ENCODE measurements at regions not wholly inside any gene's neighbourhood (a gene's known extent, or its start where the extent isn't known, plus 50 kb on each side); places are given as distances from the start of the nearest gene placed in this dataset.

DNA sequence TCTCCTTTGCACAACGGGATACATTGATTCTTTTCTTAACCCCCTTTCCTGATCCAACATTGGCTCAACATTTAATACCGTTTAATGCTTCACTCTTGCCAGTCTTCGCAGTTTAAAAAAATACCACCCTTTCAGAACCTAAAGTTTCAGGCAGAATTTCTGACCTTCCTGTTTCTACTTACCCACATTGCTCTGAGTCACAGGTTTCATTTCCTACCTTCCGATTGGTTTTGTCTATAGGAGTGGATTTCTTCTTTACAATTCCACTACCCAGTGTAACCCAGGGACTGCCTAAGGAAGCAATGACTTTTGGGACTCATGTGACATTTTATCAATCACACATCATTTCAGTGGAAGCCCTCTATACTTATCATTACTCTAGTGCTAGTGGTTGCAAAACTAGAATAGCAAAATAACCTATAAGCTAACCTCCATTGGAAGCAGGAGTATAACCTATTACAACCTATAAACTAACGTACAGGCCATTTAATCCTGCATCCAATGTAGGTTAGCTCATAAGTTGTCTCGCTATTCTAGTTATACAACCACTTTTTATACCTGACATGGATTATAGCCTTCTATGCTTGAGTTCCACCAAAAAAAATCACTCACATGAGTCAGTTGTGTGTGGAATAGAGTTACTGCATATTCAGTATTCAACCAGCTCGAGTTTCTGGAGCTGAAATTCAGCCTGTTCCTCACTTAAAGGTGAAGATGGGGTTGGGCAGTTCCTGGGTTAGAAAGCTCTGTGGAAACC is 64.9 kb upstream of the KITLG start:
- Mint-ChIP-seq H3K4me1 (ENCODE audit: low read depth) (no peaks in the 10 kb centered on the region), H3K9me3 (no peaks in the 10 kb centered on the region), H3K27ac (no peak overlapping the region), H3K27me3 (ENCODE audit: low read depth) (no peaks in the 10 kb centered on the region), H3K4me3 (no peak overlapping the region), H3K36me3 (ENCODE audit: low read depth) (no peaks in the 10 kb centered on the region)
- intact Hi-C loops (cut with micrococcal nuclease), result no loop called here
- DNase-seq, result no peak
- CTCF ChIA-PET, result no interaction called here

DNA sequence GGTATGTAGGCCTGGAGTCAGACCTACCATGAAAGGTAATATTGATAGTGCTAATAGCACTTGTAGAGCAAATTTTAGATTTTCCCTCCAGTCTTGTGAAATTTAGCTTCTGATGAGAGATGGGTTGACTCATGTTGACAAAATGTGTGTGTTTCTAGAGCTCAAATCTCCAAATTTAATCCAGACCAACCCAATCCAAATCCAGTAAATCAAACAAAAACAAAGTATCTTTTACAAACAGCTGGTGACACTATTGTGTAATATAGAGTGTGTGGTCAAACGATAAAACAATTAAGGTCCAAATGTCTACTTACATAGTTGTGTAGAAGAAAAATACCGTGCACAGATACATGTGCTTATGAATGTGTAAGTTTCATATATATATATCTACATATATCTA is 63.4 kb upstream of the KITLG start:
- no peaks in the 10 kb centered on the region for H3K9me3 Mint-ChIP-seq
- H3K27ac Mint-ChIP-seq, result no peak overlapping the region
- no peaks in the 10 kb centered on the region for H3K4me1 Mint-ChIP-seq (ENCODE audit: low read depth)
- H3K4me3 Mint-ChIP-seq, result no peak overlapping the region
- intact Hi-C loops (cut with micrococcal nuclease), result no loop called here
- H3K36me3 Mint-ChIP-seq (ENCODE audit: low read depth), result no peaks in the 10 kb centered on the region
- H3K27me3 Mint-ChIP-seq (ENCODE audit: low read depth), result no peaks in the 10 kb centered on the region
- no peak for DNase-seq
- CTCF ChIA-PET, result no interaction called here

DNA sequence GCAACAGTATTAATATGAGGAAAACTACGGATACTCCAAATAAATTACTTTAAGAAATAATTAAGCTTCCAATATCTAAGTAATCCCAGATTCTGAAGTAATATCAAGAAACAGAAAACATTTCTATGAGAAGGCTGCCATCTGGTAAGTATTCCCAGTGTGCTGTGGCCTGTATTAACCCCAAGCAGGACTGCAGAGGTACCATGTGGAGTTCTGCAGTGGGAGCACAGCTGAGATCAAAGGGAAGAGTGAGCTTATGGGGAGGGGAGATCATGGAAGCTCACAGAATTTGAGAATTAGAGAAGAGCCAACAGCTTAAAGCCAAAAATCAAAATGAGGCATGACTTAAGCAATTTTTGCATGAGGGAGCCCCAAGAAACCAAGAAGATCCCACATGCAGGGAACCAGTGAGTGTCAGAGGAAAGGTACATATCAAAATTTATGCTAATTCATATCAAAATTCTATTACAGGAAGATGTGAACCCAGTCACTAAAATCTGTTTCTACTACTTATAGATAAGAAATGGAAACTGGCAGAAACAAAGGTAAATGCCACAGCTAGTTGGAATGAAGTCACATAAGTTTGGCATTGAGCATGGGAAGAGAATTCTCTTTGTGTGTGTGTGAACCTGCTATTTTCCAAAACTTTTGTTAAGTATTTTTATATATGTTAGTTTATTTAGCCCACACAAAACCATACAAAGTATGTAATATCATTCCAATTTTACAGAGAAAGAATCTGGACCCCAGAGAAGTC is 62.6 kb upstream of the KITLG start:
- Mint-ChIP-seq H3K27me3 (ENCODE audit: low read depth) (no peaks in the 10 kb centered on the region), H3K27ac (no peak overlapping the region), H3K36me3 (ENCODE audit: low read depth) (no peaks in the 10 kb centered on the region), H3K4me1 (ENCODE audit: low read depth) (no peaks in the 10 kb centered on the region), H3K4me3 (no peak overlapping the region), H3K9me3 (no peaks in the 10 kb centered on the region)
- intact Hi-C loops (cut with micrococcal nuclease), result no loop called here
- CTCF ChIA-PET, result interaction anchor here (0.6 kb wide), 1 partner anchor 74 kb away, joined by 3 read pairs; no protein-coding TSS in a partner anchor
- no peak for DNase-seq

DNA sequence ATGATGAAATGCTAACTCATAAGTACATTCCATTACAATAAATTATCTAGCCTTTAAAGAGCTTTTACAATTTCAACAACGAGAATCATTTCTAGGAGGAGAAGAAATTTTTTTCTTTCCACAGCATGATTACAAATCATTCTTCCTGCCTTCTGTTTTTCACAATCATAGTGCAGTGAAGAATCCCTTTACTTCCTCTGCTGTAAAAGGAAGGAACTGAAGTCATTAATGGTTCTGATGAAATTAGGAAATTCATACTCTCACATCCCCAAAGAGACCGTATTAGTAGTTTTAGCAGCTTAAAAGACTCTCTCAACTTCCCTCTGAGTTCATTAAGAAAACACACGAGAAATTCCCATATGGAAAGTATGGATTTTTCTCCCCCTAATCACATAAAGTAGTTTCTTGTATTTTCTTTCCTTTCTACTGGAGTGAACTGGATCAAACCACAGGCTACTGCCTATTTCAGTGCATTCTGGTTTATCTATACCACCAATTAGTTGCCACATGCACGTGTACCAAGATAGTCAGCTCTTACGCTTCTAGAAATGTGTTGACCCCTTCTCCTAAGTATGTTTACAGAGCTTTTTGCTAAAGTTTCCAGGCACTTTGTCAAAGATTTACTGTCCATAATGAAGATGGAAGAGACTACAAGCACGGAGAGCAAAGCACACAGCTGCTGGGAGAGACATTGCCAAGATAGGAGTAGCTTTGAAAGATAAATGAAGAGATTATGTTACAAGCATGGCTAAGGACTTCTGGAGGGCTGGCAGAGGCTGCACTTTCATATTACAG is 58.9 kb upstream of the KITLG start:
- H3K9me3 Mint-ChIP-seq, result no peaks in the 10 kb centered on the region
- no peaks in the 10 kb centered on the region for H3K36me3 Mint-ChIP-seq (ENCODE audit: low read depth)
- DNase-seq, result no peak
- no peak overlapping the region for H3K4me3 Mint-ChIP-seq
- CTCF ChIA-PET, result no interaction called here
- intact Hi-C loops (cut with micrococcal nuclease), result no loop called here
- no peaks in the 10 kb centered on the region for H3K27me3 Mint-ChIP-seq (ENCODE audit: low read depth)
- no peak overlapping the region for H3K27ac Mint-ChIP-seq
- H3K4me1 Mint-ChIP-seq (ENCODE audit: low read depth), result no peaks in the 10 kb centered on the region

DNA sequence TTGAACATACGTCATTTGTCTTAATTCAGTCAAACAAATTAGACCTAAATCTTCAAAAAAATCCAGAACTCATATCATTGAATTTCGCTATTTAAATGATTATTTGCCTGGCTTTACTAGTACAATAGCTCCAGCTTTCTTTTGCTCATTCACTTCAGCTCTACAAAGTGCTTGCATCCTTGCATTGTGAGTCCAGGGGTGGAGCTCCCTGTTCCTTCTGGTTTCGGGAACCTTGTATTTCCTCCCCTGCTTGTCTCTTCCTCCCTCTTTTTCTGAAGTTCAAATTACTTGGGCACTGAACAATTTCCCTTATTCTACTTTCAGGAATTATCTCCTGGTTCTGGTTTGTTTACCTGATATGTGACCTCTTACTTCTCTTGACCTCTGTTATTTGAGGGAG is 58.1 kb upstream of the KITLG start:
- Mint-ChIP-seq H3K9me3 (no peaks in the 10 kb centered on the region), H3K36me3 (ENCODE audit: low read depth) (no peaks in the 10 kb centered on the region), H3K4me1 (ENCODE audit: low read depth) (no peaks in the 10 kb centered on the region), H3K27me3 (ENCODE audit: low read depth) (no peaks in the 10 kb centered on the region), H3K27ac (no peak overlapping the region), H3K4me3 (no peak overlapping the region)
- no peak for DNase-seq
- CTCF ChIA-PET, result no interaction called here
- intact Hi-C loops (cut with micrococcal nuclease), result no loop called here

DNA sequence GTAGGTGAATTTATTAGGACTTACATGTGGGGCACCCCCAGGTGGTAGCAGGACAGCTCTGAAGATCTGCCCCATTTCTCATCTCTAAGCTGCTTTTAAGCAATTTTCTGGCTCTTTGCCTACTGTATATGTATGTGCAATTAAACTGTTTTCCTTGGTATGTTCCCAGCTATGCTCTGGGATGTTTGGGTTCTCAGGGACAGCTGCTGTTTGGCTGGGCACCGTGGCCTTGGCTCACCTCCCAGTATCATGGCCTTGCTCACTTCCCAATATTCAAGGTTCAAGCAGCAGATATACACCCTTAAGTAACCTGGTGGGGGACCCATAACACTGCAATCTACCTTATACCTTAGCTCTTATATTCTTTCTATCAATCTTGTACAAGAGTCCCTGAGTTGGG is 53.7 kb upstream of the KITLG start:
- Mint-ChIP-seq H3K27me3 (ENCODE audit: low read depth) (no peaks in the 10 kb centered on the region), H3K36me3 (ENCODE audit: low read depth) (no peaks in the 10 kb centered on the region), H3K4me1 (ENCODE audit: low read depth) (no peaks in the 10 kb centered on the region), H3K9me3 (no peaks in the 10 kb centered on the region), H3K27ac (no peak overlapping the region), H3K4me3 (no peak overlapping the region)
- CTCF ChIA-PET, result interaction anchor here (0.7 kb wide), 1 partner anchor 288 kb away, joined by 3 read pairs; no protein-coding TSS in a partner anchor
- DNase-seq, result no peak
- intact Hi-C loops (cut with micrococcal nuclease), result no loop called here

DNA sequence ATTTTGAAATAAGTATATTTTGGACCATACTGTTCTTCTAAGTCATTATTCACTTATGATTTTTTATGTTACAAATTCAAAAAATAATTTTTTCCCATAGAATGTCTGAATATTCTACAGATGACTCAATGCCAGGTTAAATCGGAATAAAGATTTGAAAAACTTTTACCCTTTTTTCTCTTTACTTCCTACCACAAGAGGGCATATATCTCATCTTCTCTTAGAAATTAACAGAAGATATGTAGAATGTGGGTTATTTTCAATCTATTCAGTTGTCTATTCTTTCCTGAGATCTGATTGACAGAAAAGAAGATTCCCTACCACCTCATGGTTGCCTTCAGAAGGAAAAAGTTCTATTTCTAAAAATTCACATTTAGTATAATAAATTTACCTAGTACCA is 53.0 kb upstream of the KITLG start:
- Mint-ChIP-seq H3K27ac (no peak overlapping the region), H3K36me3 (ENCODE audit: low read depth) (no peaks in the 10 kb centered on the region), H3K27me3 (ENCODE audit: low read depth) (no peaks in the 10 kb centered on the region), H3K4me1 (ENCODE audit: low read depth) (no peaks in the 10 kb centered on the region), H3K9me3 (no peaks in the 10 kb centered on the region), H3K4me3 (no peak overlapping the region)
- CTCF ChIA-PET, result interaction anchor here (0.7 kb wide), 1 partner anchor 288 kb away, joined by 3 read pairs; no protein-coding TSS in a partner anchor
- intact Hi-C loops (cut with micrococcal nuclease), result no loop called here
- DNase-seq, result no peak

DNA sequence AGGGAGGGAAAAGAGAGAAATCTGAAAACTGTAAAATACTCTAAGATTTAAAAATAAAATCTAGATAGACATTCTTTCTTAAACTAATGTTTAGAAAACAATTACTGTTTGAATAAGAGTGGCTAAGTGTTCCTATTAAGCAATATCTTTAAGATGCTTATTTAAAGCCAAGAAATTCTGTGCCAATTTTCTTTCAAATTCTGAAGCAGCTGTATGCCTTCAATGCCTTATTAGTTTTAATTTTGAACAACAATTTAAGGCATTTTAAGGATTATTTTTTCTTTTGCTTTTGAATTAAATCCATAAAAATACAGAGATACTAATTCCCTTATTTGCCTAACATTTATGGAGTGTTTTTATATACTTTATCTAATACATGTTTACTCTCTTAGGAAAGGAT is 50.3 kb upstream of the KITLG start:
- Mint-ChIP-seq H3K27me3 (ENCODE audit: low read depth) (no peaks in the 10 kb centered on the region), H3K4me3 (no peak overlapping the region), H3K4me1 (ENCODE audit: low read depth) (no peaks in the 10 kb centered on the region), H3K27ac (no peak overlapping the region), H3K9me3 (no peaks in the 10 kb centered on the region), H3K36me3 (ENCODE audit: low read depth) (no peaks in the 10 kb centered on the region)
- intact Hi-C loops (cut with micrococcal nuclease), result no loop called here
- no peak for DNase-seq
- CTCF ChIA-PET, result no interaction called here

Measured in activated naive CD4-positive, alpha-beta T cell treated with anti-CD3 and anti-CD28 coated beads for 36 hours (primary cell).